GM18870 (cell line): ENCODE measurements at regions not wholly inside any gene's neighbourhood (a gene's known extent, or its start where the extent isn't known, plus 50 kb on each side); places are given as distances from the start of the nearest gene placed in this dataset.
"Not testable (repeated sequence)": the region's sequence is repeated elsewhere in the genome, so short reads cannot be mapped to it uniquely, and the experiment has no call there.

Experiments
- ATAC-seq: cut with Tn5 transposase; IDR thresholded peaks from one replicate; pipeline ENCODE4 v1.9.1; 2021; ENCODE audit warnings: moderate library complexity; ENCODE audit not compliant: unreplicated experiment

- no peak for ATAC-seq
These were observed 180.2 kb upstream of the EOLA2 start for GRCh38 chrX:150118476-150118875.

DNA sequence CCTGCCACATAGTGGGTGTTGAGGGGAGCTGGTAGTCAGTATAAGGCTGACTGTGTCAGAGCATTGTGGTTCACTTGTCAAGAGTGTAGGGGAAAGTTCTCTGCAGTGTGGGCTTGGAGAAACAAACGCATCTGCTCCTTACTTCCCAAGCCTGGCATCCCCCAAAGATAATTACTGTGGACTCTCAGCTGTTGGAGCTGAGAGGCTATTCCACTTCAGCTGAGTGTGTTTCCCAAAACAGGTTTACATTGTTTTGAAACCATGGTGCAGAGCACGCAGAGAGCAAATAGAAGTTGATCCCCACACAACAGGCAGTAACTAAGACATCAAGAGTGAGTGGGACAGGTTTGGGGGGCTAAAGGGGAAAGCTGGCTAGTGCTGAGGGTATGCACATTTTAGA lies 181.0 kb upstream of the EOLA2 start:
- no peak for ATAC-seq

- not testable (repeated sequence) for ATAC-seq
These were observed 186.8 kb upstream of the EOLA2 start for GRCh38 chrX:150125045-150125444.

DNA sequence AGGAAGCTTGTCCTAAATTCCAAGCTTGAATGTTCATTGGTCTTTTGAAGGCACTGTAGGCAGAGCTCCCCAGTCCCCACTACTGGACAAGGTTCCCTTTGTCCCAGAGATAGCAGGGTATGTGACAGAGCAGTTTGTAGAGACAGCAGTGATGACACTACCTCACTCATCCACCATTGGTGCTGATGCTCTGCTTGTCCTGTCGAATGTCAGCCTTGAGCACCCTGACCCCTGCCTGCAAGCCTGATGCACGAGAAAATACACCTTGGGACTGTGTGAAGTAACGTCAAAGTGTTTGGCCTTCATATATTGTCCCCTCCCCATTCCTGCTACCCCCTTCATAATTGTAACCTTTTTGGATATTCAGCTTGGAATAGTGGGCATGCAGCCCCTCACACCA lies 188.9 kb upstream of the EOLA2 start:
- ATAC-seq: no peak

DNA sequence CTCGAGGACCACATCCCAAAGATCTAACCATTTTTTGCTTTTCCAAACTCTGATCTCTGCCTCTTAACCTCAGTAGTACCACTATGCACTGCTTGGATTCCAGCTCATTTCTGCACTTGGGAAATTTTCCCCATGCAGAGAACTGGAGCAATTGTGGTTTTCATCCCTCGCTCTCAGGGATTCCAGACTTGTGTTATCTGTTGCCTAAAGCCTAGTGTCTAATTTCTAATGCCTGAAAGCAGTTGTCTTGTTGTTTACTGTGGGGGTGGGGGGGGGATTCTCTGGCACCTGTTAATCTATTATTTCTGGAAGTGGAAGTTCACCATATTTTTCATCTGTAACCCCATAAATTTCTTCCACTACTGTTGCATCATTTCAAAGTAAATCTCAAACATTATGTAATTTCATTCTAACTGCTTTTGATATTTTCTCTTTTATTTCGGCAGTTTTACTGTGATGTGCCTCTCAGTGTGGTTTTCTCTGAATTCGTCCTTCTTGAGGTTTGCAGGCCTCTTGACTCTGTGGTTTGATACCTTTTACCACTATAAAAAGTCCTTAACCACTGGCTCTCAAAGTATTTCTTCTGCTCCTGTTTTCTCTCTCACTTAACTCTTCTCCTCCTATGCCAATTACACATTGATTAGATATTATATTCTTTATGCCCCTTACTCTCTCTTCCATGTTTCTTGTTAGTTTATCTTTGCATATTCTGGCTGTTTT lies 205.6 kb upstream of the EOLA2 start:
- ATAC-seq: no peak

DNA sequence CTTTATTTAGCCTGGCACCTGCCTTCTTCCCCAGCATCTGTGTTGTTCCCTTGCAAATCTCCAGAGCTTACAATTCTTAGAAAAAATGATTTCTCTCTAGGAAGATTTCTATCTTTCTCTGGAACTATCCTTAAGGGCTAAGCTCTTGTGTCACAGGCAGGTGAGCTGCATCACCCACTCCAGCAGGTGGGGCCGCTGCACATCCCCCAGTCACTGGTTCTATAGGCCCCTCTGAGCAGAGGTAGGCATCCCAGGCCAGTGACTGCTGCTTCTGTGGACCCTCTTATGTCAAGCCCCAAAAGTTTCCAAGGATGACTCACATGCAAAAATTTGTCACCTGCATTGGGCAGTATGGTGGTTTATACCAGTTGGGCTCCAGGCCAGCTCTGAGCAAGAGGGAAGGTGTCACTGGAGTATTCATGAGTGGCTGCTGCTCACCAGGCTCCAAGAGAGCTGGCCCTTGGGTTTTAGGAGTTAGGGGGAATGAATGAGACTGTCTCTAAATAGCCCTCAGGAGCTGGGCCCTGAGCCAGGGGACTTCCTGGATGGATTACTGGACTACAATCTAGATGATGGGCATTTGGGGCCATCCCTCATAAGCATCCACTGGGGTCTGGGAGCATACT lies 208.1 kb upstream of the EOLA2 start:
- no peak for ATAC-seq

- no peak for ATAC-seq
These were observed 210.7 kb upstream of the EOLA2 start for GRCh38 chrX:150148749-150149672.

GRCh38 chrX:150150076-150150779 lies 211.9 kb upstream of the EOLA2 start:
- ATAC-seq: no peak

DNA sequence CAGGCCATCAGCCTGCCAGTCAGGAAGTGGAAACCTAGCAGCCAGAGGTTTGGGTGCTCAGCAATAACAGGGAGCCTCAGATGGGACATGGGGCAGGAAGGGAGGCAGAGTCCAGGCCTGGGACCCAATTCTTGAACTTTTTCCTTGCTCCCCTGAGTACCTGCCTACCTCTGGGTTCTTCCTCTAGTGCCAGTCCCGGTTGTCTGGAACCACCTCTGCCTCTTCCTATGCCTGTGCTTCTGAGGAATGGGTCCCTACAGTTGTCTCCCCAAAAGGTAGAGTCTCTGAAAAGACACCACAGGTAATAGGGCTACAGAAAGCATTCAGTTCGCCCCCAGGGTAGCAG lies 212.4 kb upstream of the MAMLD1 start:
- ATAC-seq: no peak

- ATAC-seq: no peak
These were observed 211.1 kb upstream of the MAMLD1 start for GRCh38 chrX:150152036-150152435.

DNA sequence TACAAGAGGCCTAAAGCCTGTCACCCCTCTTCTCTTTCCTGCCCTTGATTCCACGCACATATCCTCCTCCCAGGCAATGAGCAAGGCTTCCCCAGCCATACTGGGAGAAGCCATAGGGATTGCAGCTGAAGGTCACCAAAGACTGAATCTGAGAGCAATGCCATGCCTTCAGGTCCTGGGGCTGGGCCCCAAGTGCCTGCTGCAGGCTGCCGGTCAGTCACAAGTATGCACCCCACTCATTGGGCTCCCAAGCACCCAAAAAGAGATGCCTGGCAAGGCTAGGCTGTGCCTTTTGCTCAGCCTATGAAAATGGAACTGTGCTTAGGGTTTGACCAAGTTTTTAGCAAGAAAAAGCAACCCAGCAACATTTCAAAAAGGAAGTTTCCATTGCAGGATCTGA lies 210.6 kb upstream of the MAMLD1 start:
- ATAC-seq: no peak

GRCh38 chrX:150155436-150156035 lies 207.6 kb upstream of the MAMLD1 start:
- no peak for ATAC-seq

DNA sequence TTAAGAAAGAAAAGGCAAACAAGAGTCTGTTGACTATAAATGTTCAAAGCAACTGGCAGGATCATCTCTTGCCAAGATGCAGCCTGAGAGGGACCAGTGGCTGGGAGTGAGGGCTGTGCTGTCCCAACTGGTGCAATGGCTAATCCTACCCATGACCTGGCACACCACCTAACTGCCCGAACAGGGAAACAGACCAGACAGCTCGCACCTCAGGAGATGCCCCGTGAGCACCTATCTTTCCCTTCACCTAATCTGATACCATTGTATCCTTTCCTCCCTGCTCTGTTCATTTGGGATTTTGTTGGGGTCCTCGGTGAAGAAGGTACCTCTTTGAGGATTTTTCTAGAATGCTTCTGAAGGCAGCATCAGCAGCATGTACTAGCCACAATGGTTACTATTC lies 206.5 kb upstream of the MAMLD1 start:
- no peak for ATAC-seq

DNA sequence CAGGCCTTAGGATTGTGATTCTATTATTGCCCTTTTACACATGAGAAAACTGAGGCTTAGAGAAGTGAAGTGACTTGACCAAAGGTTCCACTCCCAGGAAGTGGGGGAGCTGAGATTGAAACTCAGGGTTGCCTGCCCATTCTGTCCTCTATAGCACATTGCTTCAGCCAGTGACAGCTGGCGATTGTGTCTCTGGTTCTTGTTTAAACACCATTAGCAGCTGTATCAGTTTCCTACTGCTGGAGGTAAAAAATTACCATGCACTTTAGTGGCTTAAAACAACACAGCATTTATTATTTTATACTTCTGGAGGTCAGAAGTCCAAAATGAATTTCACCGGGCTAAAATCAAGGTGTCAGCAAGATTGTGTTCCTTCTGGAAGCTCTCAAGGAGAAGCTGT lies 205.8 kb upstream of the MAMLD1 start:
- no peak for ATAC-seq

- ATAC-seq: no peak
These were observed 204.4 kb upstream of the MAMLD1 start for GRCh38 chrX:150158554-150159332.

DNA sequence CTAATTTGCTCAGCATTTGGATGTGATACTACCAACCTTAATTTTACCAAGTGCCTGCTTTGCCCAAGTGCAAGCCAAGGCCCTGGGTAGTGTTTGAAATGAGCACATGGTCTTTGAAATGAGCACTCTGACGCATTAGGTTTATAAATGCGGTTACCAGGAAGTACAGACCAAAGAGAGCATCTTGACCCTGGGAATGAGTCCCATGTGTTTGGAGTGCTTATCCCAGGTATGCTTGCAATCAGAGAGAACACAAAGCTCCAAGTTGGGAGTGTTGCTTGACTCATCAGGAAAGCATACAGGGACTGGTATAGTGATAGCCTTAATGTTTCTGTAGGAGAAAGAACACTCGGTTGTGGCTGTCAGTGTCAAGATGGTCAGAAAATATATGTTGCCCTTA lies 203.6 kb upstream of the MAMLD1 start:
- no peak for ATAC-seq

GRCh38 chrX:150160656-150161055 lies 202.5 kb upstream of the MAMLD1 start:
- ATAC-seq: no peak

DNA sequence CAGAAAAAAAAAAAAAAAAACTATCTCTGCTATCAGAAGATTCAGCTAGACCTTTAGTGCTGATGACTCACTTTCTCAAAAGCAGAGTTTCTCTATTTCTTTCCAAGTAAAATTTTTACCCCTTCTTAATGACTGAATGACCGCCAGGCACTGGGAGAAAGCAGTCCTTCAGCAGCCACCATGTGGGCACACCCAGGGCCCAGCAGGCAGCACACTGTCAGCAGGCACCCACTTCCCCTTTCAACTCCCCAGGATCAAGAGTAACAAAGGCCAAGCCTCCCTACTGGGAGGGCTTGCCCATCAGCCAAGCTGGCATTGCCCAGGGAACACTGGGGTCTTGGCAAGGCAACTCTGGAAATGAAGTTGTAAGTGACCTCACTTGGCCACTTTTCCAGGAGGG lies 201.9 kb upstream of the MAMLD1 start:
- ATAC-seq: no peak

DNA sequence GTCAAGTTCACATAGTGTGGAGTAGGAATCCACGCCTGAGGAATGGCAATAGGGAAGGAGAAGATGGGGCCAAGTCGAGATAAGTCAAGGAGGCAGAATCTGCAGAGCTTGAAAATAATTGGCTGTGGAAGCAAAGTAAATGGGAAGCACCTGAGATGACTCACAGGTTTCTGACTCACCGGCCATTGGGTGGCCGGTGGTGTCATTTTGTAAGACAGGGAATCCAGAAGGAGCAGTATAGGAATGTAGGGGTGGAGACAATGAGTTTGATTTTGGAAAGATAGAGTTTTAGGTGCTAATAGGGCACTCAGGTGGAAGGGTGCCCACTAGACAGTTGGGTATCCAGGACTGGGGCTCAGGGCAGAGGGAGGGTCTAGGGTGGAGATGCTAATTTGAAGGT lies 201.0 kb upstream of the MAMLD1 start:
- ATAC-seq: no peak
